ENCODE measurements at regions not wholly inside any gene's neighbourhood (a gene's known extent, or its start where the extent isn't known, plus 50 kb on each side); places are given as distances from the start of the nearest gene placed in this dataset.
"Not testable (repeated sequence)": the region's sequence is repeated elsewhere in the genome, so short reads cannot be mapped to it uniquely, and the experiment has no call there.

DNA sequence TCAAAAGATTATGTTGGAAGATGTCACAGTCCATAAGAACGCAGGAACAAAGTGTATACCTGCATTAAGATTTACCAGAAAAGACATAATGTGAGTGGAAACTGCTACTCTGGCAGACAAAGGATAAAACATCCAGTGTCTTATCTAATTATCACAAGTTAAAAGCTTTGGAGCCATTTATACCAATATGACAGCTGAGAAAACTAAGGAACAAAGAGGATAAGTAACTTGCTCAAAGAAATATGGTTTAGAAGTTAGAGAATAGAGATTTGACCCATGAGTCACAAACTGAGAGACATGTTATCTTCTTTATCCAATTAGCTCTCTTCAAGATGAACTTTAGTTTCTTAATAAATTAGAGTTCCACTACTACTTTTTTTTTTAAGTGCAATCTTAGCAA lies 1473.7 kb downstream of the OTOL1 start:
- DNase-seq (ENCODE audit: low read depth, low spot score), result no peak

DNA sequence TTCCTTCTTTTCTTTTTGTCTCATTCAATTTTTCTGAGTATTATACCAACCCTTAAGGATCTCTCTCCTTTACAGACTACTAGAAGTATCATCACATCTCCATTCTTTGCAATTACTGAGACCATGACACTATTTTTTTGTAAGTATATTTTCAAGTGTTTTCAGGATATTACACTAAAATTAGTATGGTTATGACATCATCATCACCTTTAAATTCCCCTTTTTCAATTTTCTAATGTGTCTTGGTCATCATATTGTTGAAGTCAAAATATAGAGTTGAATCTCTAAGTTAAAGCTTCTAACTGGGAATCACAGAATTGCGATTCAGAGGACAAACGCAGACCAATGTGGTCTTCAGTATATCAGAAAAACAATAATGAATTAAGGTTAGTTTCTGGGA lies 1475.1 kb downstream of the OTOL1 start:
- no peak for DNase-seq (ENCODE audit: low read depth, low spot score)

DNA sequence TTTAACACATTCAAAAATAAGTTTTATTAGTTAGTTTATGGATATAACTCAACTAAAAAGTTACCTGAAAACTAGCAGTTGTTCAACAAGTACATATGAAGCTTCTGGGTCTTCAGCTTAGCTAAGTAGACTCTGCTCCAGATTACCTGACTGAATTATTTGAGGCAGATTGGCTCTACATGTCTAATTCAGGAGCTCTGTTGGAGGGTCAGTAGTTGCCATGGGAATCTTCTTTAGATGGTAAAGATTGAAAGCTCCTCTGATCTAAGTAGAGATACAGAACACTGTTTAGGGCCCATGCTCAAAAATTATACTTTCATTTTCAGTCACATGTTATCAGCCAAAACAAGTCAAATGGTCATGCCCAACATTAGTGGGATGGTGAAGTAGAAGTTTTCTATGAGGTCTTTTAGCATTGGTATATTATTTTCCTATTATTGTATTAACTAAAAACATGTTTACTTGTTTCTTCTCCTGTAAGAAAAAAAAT lies 1476.9 kb downstream of the OTOL1 start:
- no peak for DNase-seq (ENCODE audit: low read depth, low spot score)

DNA sequence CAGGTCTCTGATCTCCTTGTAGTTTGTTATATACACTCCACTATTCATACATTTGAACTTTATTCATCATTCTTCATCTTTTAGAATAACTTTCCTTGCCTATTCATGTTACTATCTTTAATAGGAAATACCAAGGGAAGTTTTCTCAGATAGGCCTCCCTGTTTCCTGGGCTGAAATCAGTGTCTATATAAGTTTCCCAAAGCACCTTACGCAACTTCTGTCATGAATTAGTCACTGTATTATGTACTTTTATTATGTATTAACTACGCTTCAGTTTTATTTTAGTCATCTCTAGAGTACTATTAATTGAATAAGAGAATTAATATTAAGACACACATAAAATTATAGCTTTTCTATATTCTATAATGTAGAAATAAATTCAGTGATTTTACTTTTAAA lies 1481.5 kb downstream of the OTOL1 start:
- DNase-seq (ENCODE audit: low read depth, low spot score), result no peak

DNA sequence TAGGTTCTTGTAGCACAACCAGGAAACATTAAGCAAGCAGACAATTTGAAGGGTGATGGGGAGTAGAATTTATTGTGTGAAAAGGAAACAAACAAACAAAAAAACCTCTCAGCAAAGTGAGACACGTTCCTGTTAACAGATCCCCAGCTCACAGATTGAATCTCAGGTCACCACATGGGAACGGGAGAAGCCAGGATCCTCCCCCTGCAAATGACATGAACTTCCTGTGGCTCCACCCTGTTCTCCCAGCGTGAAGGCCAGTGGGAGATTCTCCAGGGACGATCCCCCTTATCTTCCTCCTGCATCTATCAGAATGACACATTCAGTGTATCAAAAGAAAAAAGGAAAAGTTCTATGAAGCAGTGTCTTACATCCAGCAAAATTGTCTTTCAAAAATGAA lies 1488.1 kb downstream of the OTOL1 start:
- DNase-seq (ENCODE audit: low read depth, low spot score), result no peak

DNA sequence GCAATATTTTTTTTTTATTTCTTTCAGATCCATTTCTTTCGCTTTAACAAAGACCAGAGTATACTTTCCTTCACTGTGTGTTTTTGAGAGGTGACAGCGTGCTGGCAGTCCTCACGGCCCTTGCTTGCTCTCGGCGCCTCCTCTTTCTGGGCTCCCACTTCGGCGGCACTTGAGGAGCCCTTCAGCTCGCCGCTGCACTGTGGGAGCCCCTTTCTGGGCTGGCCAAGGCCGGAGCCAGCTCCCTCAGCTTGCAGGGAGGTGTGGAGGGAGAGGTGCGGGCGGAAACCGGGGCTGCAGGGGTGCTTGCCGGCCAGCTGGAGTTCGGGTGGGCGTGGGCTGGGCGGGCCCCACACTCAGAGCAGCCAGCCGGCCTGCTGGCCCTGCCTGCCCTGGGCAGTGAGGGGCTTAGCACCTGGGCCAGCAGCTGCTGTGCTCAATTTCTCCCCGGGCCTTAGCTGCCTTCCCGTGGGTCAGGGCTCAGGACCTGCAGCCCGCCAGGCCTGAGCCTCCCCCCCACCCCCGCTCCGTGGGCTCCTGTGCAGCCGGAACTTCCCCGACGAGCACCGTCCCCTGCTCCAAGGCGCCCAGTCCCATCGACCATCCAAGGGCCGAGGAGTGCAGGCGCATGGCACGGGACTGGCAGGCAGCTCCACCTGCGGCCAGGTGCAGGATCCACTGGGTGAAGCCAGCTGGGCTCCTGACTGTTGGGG lies 1490.6 kb downstream of the OTOL1 start:
- DNase-seq (ENCODE audit: low read depth, low spot score), result not testable (repeated sequence)

DNA sequence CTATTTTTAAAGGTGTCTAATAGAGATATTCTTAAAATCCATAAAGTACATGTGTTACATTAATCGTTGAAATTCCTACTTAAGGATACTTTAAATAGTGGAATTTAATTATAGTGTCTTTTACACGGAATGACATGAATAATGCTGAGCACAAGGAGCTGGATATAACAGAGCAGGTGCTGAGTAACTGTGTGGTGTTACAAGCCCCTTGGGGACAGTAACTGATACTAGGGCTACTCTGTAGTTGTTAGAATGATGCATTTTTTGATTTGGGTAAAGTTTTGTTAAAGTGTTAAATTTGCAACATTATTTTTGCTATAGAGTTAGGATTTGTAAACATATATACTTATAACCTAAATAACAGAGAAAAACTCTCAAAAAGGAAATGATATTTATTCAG lies 1496.1 kb downstream of the OTOL1 start:
- DNase-seq (ENCODE audit: low read depth, low spot score), result no peak

DNA sequence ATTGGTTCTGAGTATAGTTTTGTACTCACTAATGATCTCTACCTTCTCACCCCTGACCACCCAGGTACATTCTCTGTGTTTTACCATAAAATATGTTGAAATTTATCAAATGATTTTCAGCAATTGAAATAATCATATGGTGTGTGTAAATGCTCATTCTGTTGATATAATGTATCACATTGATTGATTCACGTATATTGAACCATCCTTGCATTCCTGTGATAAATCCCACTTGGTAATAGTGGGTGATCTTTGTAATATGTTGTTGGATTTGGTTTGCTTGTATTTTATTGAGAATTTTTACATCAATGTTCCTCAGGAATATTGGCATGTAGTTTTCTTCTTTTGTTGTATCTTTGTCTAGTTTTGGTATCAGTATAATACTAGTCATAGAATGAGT lies 1497.6 kb downstream of the OTOL1 start:
- DNase-seq (ENCODE audit: low read depth, low spot score), result no peak

DNA sequence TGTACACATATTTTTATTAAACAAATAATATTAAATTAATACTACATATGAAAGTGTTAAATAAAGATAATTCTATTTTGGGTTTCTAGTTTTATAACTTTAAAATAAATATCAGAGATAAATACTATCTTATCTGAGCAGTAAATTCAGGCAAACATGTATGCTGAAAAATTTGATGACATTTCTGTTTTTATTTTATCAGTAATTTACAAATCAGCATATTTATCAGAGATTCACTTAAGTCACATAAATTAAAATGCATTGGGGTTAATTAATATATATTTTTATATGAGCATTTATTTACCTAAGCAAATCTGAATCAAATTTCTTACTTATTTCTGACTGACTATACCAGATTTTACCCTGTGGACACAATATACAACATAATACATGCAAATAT lies 1499.8 kb downstream of the OTOL1 start:
- no peak for DNase-seq (ENCODE audit: low read depth, low spot score)

DNA sequence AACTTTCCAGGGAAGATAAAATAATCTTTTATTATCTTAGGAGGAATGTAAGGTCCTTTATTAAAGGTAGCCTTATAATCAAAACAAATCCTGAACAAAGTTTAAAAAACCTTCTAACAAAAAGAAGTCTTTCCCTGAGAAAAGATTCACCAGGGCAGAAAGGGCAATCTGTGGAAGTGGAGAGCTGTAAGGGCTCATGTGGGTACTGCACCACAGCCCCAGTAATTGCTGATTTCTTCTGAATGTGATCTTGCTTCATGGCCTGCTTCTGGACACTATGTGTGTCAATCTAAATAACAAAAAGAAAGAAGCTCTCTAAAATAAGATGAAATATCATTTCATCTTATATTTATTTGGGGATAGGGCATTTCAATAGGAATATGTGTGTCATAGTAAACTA lies 1501.6 kb downstream of the OTOL1 start:
- DNase-seq (ENCODE audit: low read depth, low spot score), result no peak

DNA sequence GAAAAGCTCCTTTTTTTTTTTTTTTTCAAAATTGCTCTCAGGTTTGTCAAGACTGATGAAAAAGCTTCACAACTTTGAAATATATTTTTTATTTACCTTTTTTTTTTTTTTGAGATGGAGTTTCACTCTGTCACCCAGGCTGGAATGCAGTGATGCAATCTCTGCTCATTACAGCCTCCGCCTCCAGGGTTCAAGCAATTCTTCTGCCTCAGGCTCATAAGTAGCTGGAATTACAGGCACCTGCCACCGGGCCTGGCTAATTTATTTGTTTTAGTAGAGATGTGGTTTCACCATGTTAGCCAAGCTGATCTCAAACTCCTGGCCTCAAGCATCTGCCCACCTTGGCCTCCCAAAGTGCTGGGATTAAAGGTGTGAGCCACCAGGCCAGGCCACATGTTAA lies 1515.0 kb downstream of the OTOL1 start:
- DNase-seq (ENCODE audit: low read depth, low spot score), result no peak

DNA sequence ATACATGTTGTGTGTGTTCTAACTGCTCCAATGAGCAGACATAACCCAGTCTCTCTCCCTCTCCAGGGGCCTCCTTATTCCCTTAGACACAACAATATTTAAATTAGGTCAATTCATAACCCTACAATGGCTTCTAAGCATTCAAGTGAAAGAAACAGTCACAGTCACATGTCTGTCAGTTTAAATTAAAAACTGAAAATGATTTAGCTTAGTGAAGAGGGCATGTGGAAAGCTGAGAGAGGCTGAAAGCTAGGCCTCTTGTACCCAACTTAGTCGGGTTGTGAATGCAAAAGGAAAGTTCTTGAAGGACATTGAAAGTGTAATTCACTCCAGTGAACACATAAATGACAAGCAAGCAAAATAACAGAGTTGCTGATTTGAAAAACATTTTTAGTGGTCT lies 1519.6 kb downstream of the OTOL1 start:
- DNase-seq (ENCODE audit: low read depth, low spot score), result no peak

DNA sequence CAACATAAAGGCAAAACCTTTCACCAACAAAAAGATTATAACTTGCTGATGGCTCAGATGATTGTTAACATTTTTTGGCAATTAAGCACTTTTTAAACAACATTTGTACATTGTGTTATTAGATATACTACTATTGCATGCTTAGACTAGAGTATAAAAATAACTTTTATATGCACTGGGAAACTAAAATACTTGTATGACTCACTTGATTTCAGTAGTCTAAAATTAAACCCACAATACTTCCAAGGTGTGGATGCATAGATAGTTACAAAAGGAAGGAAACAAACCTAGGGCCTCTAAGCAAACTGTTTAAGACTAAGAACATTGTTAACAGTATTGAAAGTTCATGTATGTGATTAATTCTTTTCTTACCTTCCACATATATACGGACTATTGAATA lies 1521.5 kb downstream of the OTOL1 start:
- no peak for DNase-seq (ENCODE audit: low read depth, low spot score)

DNA sequence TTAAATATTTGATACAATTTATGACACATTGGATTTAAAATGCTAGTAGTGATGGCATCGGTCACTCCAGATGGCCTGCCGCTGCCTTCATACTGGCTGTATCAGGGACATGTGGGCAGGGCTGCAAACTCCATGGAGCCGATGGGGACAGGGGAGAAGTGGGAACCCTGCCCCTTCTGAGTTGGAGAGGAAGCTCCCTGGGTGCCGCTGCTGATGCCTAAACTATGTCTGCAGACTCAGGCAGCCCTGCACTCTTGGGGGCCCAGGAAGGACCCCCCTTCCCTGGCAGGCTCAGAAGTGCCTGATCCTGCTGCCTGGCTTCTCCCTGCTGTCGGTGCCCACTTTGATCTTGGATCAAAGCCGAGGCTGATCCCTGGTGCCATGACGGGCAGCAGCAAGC lies 1522.1 kb downstream of the OTOL1 start:
- DNase-seq (ENCODE audit: low read depth, low spot score), result no peak

DNA sequence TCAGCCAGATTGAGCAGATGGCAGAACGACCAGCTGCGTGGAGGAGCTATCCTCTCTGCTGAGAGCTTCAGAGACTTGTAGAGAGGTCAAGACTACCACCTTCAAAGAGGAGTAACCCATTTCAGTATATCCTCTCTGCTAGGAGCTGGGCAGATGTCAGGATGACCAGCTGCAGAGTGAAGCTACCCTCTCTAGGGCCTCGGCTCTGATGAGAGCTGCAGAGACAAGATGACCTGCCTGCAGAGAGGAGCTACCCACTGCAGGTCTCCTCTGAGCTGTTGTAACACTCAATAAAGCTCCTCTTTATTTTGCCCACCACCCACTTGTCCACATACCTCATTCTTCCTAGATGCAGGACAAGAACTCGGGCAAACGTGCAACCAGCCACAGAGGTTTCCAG lies 1522.7 kb downstream of the OTOL1 start:
- DNase-seq (ENCODE audit: low read depth, low spot score), result no peak

DNA sequence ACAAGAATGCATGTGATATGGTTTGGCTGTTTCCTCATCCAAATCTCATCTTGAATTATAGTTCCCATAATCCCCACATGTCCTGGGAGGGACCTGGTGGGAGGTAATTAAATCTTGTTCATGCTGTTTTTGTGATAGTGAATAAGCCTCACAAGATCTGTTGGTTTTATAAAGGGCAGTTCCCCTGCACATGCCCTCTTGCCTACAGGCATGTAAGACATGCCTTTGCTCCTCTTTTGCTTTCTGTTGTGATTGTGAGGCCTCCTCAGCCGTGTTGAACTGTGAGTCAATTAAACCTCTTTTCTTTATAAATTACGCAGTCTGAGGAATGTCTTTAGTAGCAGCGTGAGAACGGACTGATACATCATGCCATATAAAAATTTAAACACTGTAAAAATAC lies 1537.0 kb downstream of the OTOL1 start:
- DNase-seq (ENCODE audit: low read depth, low spot score), result no peak

DNA sequence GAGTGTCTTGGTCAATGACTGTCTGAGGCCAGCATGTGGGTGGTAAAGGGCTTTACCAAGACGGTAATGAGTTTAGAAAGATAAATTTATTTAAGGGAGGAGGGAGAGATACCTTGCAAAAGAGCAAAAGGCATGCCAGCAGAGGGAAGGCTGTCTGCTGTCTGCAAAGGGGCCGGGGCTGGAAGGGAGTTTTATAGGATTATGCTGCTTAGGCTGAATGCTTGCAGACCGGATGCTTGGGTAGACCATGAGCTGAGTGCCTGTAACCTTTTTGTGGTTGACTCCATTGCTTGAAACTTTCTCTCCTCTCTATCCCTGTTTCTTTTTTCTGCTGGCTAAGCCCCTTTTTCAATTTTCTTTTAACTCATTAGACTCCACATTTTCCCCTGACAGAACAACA lies 1543.0 kb downstream of the OTOL1 start:
- no peak for DNase-seq (ENCODE audit: low read depth, low spot score)

DNA sequence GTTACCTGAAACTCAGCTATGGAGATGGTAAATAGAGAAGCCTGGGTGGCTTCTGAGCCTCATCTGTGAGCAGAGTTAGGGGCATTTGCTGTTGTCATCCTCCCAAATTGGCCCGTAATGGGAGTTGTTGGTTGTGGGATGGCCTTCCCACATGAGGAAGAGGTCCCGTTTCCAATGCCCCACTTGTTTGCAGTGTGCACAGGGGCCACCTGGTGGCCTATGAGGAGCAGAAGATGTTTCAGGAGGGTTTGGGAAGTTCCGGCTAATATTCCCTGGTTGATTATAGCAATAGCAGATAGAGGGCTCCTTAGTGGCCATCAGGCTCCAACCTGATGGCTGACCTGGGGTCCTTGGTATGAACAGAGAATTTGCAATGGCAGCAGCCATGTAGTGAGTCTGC lies 1546.5 kb downstream of the OTOL1 start:
- no peak for DNase-seq (ENCODE audit: low read depth, low spot score)

DNA sequence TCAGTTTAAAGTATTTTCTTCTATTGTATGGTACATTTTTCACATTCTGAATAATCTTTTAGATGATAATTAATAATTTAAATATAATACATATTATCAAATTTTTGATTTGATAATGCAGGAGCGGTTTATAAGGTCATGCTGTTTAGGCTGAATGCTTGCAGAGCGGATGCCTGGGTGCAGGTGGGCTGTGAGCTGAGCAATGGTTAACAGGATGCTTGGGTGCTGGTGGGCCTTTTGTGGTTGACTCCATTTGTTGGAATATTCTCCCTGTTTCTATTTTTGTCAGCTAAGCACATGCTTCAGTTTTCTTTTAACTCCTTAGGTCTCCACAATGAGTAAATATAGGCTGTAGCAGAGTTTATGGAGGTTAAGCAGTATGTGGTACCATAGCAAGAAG lies 1549.3 kb downstream of the OTOL1 start:
- no peak for DNase-seq (ENCODE audit: low read depth, low spot score)

DNA sequence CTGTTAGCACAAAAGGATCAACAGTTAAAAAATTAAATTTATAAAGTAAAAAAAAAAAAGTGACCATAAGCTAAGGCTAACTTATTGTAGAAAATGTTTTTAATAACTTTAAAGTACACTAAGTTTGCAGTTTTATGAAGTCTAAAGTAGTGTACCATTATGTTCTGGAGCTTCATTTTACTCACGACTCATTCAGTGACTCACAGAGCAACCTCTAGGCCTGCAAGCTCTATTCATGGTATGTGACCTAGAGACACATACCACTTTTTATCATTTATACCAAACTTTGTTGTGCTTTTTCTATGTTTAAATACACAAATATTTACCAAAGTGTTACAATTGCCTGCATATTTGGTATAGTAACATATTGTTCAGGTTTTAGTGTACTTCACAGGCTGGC lies 1552.3 kb downstream of the OTOL1 start:
- DNase-seq (ENCODE audit: low read depth, low spot score), result no peak

DNA sequence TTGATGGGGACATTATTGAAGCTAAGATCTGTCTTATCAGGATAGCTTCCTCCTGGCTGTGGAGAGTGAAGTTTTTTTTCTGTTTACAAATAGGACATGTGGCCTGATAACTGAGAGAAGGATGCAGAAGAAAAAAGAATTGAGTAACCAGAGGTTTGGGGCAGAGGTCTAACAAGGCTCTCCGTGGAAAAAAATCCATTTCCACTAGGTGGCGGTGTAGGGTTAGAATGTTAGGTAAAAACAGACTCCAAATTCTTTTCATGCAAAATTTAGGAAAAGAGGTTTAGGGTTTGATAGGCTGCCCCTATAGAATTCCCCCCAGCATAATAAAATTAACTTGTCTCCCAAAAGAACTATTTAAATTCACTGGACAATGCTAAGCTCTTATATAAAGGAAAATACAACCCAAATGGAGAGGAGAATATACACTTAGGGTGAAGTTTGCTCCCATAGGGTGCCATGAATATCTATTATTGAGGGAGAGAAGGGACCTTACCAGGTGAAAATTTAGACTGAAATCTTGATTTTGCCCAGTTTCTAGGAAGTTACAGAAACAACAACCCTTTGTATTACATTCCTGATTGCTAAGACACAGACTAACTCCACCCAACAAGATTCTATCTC lies 1560.4 kb downstream of the OTOL1 start:
- no peak for DNase-seq (ENCODE audit: low read depth, low spot score)

DNA sequence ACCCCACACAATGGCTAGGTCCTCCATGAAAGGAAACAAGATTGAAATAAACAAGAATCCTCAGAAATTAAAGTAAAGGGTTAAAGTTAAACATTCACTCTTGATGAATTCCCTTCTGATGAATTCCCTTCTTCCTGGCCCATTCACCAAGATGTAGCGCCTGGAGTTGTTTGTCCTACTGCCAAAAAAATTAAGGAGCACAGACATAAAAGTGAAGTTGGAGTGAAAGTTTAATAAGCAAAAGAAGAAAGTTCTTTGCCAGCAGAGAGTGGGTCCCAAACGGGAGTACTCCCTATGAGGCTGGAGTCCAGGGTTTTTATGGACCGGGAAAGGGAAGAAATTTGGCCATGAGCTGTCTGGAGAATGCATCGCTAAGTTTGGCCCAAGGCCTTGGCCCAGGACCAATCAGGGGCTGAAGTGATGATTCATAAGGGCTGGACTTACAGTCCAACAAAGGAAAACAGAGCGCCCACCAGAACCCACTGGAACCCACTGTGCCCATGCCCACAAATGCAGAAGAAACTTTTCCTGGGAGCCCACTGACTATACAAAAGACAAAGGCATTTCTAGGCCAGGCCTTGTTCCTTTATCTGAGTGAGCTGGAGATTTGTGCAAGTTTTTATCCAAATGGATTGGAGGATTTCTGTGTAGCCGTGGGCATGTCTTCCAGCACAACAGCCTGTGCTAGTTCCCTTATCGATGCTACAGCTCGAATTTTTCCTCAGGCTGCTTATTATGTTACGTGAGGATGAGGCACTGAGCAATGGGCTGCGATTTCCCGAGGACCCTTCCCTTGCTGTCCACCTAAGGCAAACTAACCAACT lies 1561.6 kb downstream of the OTOL1 start:
- DNase-seq (ENCODE audit: low read depth, low spot score), result no peak

DNA sequence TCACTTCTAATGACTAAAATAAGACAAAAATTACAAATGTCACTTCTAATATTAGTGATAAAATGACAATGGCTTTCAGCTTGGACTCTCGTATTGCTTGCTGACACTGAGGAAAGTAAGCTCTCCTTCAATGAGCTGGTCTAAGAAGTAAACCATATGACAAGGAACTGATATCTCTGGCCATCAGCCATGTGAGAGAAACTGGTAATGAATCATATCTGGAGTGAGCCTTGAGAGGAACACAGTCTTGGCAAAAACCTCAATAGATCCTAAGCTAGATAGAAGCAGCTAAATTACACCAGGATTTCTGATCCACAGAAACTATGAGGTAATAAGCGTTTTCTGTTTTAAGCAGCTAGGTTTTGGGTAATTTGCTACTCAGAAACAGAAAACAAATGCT lies 1575.1 kb downstream of the OTOL1 start:
- DNase-seq (ENCODE audit: low read depth, low spot score), result no peak
